ENCODE measurements at regions not wholly inside any gene's neighbourhood (a gene's known extent, or its start where the extent isn't known, plus 50 kb on each side); places are given as distances from the start of the nearest gene placed in this dataset.
"Not testable (repeated sequence)": the region's sequence is repeated elsewhere in the genome, so short reads cannot be mapped to it uniquely, and the experiment has no call there.

- TF ChIP-seq CTCF (tag by site-specific recombination; IDR thresholded peaks at IDR 0.05) (no peak), PATZ1 (tag by site-specific recombination; IDR thresholded peaks at IDR 0.05) (peak; percentile 56; the same call in 1 of the 2 replicates), ZNF398 (tag by site-specific recombination; IDR thresholded peaks at IDR 0.05) (peak; percentile 36; the same call in 1 of the 2 replicates), ZNF174 (tag by site-specific recombination; IDR thresholded peaks at IDR 0.05) (no peak), ZNF121 (tag by site-specific recombination; IDR thresholded peaks at IDR 0.05) (no peak)
Measured at GRCh38 chr12:66823857-66824570, 145.1 kb upstream of the GRIP1 start (continued).

- H3K36me3 ChIP-seq (ENCODE audit: control insufficient read depth in 2 of 2, insufficient read depth in 1 of 2, low read length in 2 of 2); H3K27ac ChIP-seq (ENCODE audit: extremely low read depth, low read depth, low read length); H3K4me3 ChIP-seq (ENCODE audit: low read depth, low read length); CTCF ChIA-PET; POLR2A ChIA-PET; H3K9me3 ChIP-seq (ENCODE audit: control insufficient read depth, insufficient read depth, low read depth, low read length): not testable (repeated sequence)
- TF ChIP-seq ZNF580 (tag by site-specific recombination; IDR thresholded peaks at IDR 0.05), result peak; percentile 70; the same call in 1 of the 2 replicates
- TF ChIP-seq ZNF146 (tag by site-specific recombination; IDR thresholded peaks at IDR 0.05), result peak; percentile 97
- peaks cover 19% of the 10 kb centered on the region for H3K4me1 ChIP-seq (ENCODE audit: control insufficient read depth, insufficient read depth, low read length)
Measured at GRCh38 chr12:66825921-66826320, 147.0 kb upstream of the GRIP1 start.

- H3K4me3 ChIP-seq (ENCODE audit: low read depth, low read length), result no peak overlapping the region
- H3K27ac ChIP-seq (ENCODE audit: extremely low read depth, low read depth, low read length), result no peak overlapping the region
- peaks cover 9% of the 10 kb centered on the region; the same call in 1 of the 2 replicates for H3K4me1 ChIP-seq (ENCODE audit: control insufficient read depth, insufficient read depth, low read length)
- H3K36me3 ChIP-seq (ENCODE audit: control insufficient read depth in 2 of 2, insufficient read depth in 1 of 2, low read length in 2 of 2), result no peaks in the 10 kb centered on the region
- H3K9me3 ChIP-seq (ENCODE audit: control insufficient read depth, insufficient read depth, low read depth, low read length), result no peaks in the 10 kb centered on the region
- CTCF ChIA-PET, result interaction anchor here (0.8 to 1.7 kb wide), 3 partner anchors 31 to 103 kb away, joined by 3 to 4 read pairs (median 3); no protein-coding TSS in a partner anchor
- POLR2A ChIA-PET, result no interaction called here
- no peak for TF ChIP-seq ZNF449 (tag by site-specific recombination; IDR thresholded peaks at IDR 0.05)
Measured at GRCh38 chr12:66829660-66830325, 150.9 kb upstream of the GRIP1 start.

GRCh38 chr12:66831495-66831894 is 152.6 kb upstream of the GRIP1 start:
- Histone ChIP-seq H3K27ac (ENCODE audit: extremely low read depth, low read depth, low read length) (no peak overlapping the region), H3K4me1 (ENCODE audit: control insufficient read depth, insufficient read depth, low read length) (peaks cover 6% of the 10 kb centered on the region; the same call in 1 of the 2 replicates), H3K36me3 (ENCODE audit: control insufficient read depth in 2 of 2, insufficient read depth in 1 of 2, low read length in 2 of 2) (no peaks in the 10 kb centered on the region), H3K4me3 (ENCODE audit: low read depth, low read length) (no peak overlapping the region), H3K9me3 (ENCODE audit: control insufficient read depth, insufficient read depth, low read depth, low read length) (no peaks in the 10 kb centered on the region)
- ChIA-PET CTCF (interaction anchor here (1.0 kb wide), 1 partner anchor 9 kb away, joined by 3 read pairs; no protein-coding TSS in a partner anchor), POLR2A (no interaction called here)
- TF ChIP-seq BCL6B (tag by site-specific recombination; IDR thresholded peaks at IDR 0.05) (no peak), GLIS2 (tag by site-specific recombination; IDR thresholded peaks at IDR 0.05) (no peak), PBX3 (CRISPR knock-in tag; IDR thresholded peaks at IDR 0.05) (no peak), REPIN1 (tag by site-specific recombination; IDR thresholded peaks at IDR 0.05; ENCODE audit: low read depth) (no peak), ATF2 (tag by site-specific recombination; IDR thresholded peaks at IDR 0.05; ENCODE audit: low read depth) (no peak)
